Vagina (tissue), 2 donors: ENCODE measurements at regions not wholly inside any gene's neighbourhood (a gene's known extent, or its start where the extent isn't known, plus 50 kb on each side); places are given as distances from the start of the nearest gene placed in this dataset.

Source experiments
- CTCF ChIP-seq, 3 experiments: fragments of 450-650 bp in 2 of 3; fragments of 200-600 bp in 1 of 3; sonication (generic) in 1 of 3; IDR thresholded peaks; one replicate each; pipeline ENCODE4 v1.5.1; 2017 to 2019; ENCODE audit warnings: antibody characterized with exemption in 3 of 3, mild to moderate bottlenecking in 2 of 3, moderate library complexity in 2 of 3
- POLR2A ChIP-seq, 2 donors: fragments of 450-650 bp; IDR thresholded peaks; one replicate each; pipeline ENCODE4 v1.6.1; 2017; ENCODE audit warnings: antibody characterized with exemption in 2 of 2, mild to moderate bottlenecking in 2 of 2, moderate library complexity in 2 of 2
- POLR2AphosphoS5 ChIP-seq, 2 donors: sonication (generic); formaldehyde crosslinking; IDR thresholded peaks; one replicate each; pipeline ENCODE4 v1.9.0; 2017; ENCODE audit warnings: antibody characterized with exemption in 2 of 2, mild to moderate bottlenecking in 2 of 2, low read depth in 1 of 2; ENCODE audit not compliant: insufficient read depth in 1 of 2

GRCh38 chr16:56067406-56067805 lies 123.9 kb upstream of the GNAO1 start:
- no peak for TF ChIP-seq CTCF (IDR thresholded peaks at IDR 0.05)
- no peak for TF ChIP-seq POLR2A (IDR thresholded peaks at IDR 0.05)
- TF ChIP-seq POLR2AphosphoS5 (IDR thresholded peaks at IDR 0.05; ENCODE audit: insufficient read depth in 1 of 2, low read depth in 1 of 2): no peak
